OCI-LY7 (cell line): ENCODE measurements at regions not wholly inside any gene's neighbourhood (a gene's known extent, or its start where the extent isn't known, plus 50 kb on each side); places are given as distances from the start of the nearest gene placed in this dataset.

Experiments used
- CTCF ChIP-seq: fragments of 200-600 bp; sonication (generic); conservative IDR thresholded peaks from 2 replicates; pipeline ENCODE4 v1.5.1; 2014; ENCODE audit warnings: mild to moderate bottlenecking, antibody characterized with exemption, low read length, moderate library complexity, mixed read lengths
- EZH2phosphoT487 ChIP-seq: fragments of 200-600 bp; sonication (generic); IDR thresholded peaks from 2 replicates; pipeline ENCODE4 v1.6.1; 2018; ENCODE audit warnings: low read depth, borderline replicate concordance, mild to moderate bottlenecking, mixed run types, antibody characterized with exemption, low read length, moderate library complexity, mixed read lengths

GRCh38 chr3:106635271-106635670 lies 742.0 kb upstream of the CCDC54 start:
- TF ChIP-seq CTCF (no peak), EZH2phosphoT487 (no peak)
